HK-2 (cell line): ENCODE measurements at regions not wholly inside any gene's neighbourhood (a gene's known extent, or its start where the extent isn't known, plus 50 kb on each side); places are given as distances from the start of the nearest gene placed in this dataset.

Source experiments
- DNase-seq: peaks from one replicate; pipeline ENCODE4 v3.0.0-alpha.2; 2018; ENCODE audit not compliant: unreplicated experiment

DNA sequence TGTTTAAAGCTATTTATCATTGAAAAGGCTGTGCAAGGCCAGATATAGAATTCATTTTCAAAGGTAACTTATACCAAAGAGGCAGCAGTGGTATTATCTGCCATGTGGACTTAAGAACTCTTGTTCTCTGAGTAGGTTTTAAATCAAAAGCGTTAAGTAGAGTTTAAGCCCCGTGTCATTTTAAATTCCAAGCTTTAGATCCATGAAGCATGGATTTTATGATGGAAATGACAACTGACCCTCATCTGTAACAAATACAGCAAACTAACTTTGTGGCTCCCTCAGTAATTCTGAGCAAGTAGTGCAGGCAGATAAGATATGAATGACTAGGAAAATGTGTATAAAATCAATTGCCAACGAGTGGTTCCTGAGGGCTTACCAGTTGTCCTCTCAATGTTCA lies 247.0 kb downstream of the WDR11 start:
- DNase-seq = no peak

- no peak for DNase-seq
Measured at GRCh38 chr10:121098751-121099150, 247.6 kb downstream of the WDR11 start.

DNA sequence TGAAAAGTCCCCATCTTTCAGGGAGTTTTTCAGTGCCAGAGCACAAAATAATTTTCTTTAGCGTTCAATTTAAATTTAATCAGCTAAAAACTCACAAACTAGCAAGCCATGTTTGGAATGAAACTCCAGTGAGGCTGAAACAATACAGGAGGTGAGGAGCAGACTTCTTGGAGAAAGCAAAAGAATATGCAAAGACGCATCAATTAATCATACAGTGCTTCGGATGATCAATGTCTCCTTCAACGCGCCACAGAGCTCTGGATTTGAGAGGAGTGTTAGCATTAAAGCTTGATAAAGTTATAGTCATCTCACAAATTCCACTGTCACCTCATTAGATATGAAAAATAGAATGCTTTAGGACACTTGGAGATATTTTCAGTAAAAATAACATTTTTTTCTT lies 248.0 kb downstream of the WDR11 start:
- no peak for DNase-seq

DNA sequence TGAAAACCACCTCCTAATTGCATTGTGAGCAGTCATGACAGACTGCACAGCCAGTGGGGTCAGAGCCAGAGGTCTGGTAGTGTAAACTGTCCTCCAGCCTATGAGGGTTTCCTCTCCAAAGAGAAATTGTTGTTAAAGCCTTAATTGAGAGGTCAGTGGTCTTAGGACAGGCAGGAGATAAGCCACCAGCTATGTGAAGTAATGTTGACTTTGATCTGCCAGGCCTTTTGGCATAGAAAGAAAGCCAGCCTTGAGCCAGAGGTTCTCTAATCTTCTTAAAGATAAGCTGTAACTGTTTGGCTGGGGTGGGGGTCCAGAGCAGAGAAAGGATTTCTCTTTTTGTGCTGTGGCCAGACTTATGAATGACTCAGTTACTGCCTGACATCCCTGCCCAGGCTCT lies 248.4 kb downstream of the WDR11 start:
- no peak for DNase-seq

DNA sequence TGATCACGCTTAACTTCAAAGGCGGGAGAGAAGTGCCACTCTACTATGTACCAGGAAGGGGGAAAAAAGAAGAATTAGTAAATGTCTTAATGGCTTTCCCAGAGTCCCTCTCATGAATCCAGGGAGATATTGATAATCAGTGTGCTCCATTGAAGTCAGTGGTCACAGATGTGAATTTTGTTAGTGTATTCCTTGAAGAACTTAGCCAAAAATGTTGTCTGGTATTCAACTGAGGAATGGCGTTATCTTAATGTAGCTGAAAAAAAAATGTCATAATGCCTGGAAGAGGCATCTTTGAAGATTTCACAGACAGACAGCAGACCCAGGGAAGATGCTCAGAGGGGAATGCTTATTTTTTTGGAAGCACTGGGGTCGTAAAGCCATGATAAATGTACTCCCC lies 250.4 kb downstream of the WDR11 start:
- DNase-seq = no peak

GRCh38 chr10:121102706-121103105 lies 251.5 kb downstream of the WDR11 start:
- no peak for DNase-seq

- no peak for DNase-seq
Measured at GRCh38 chr10:121104476-121105111, 253.4 kb downstream of the WDR11 start.

DNA sequence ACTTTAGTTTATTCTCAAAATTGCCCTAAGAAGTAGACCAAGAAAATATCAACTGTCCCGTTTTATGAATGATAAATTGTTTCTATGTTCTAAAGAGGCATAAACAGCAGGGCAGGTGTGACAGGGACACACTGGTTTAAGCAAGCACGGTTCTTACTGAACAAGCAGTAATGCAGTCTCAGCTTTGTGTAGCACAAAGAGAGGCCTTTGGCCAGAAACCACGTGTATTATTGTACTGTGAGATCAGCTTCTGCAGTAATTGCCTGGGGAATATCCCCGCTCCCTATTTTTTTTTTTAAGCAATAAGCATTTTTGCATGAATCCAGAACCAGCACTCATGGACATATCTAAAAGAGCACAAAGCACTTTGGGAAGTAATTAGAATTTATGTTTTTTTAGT lies 255.4 kb downstream of the WDR11 start:
- no peak for DNase-seq

- no peak for DNase-seq
Measured at GRCh38 chr10:121108051-121108450, 256.9 kb downstream of the WDR11 start.

GRCh38 chr10:121110369-121110768 lies 259.2 kb downstream of the WDR11 start:
- no peak for DNase-seq

DNA sequence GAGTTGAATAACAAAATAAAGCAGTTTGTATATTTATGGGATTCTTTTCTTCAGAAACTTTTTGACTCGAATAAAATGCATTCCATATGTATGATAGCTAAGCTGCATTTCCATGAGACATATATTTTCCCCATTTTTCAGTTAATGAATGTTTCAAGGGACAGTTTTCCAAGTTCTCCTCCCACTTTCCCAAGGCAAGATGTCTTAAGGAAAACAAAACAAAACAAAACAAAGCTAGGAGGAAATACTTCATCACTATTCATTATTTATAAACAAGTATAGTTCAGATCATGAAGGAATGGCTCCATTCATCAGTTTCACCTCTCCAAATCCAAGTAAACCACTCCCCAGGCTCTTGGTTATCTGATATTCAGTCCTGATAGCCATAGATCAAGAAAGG lies 261.0 kb downstream of the WDR11 start:
- DNase-seq = no peak

GRCh38 chr10:121112579-121113384 lies 261.6 kb downstream of the WDR11 start:
- DNase-seq = no peak

GRCh38 chr10:121113385-121113696 lies 262.2 kb downstream of the WDR11 start:
- DNase-seq = no peak

DNA sequence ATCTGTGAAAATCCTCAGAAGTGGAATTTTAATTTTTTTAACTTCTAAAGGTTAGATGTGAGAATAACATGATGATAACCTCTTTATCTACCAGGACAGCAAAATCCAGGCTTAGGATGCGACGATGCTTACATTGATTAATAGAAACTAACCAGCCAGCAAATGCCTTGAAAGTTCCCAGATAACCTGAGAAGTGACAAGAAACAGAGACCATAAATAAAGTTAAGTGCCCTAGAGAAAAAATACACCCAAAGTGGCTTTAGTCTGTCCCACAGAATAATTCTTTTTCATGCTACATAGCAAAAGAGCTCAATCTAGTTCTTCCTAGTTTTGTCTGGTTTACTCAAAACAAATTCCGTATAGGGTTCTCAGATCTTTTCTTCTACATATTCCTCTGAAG lies 262.7 kb downstream of the WDR11 start:
- DNase-seq = no peak

DNA sequence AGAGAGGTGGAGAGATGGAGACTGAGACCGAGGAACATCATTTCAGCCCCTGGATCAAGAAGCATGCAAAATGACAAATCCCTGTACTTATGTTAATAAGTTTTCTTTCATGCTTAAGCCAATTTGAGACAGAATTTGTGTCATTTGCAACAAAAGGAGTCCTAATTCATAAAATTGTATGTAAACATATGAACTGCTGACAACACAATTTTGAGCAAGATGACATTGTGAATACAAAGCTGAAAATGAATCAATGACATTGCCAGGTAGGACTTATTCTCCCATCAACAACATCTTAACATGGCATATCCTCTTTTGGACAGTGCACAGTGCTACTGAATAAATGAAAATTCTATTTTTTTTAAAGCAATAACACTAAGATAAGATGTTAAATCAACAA lies 264.0 kb downstream of the WDR11 start:
- DNase-seq = no peak

DNA sequence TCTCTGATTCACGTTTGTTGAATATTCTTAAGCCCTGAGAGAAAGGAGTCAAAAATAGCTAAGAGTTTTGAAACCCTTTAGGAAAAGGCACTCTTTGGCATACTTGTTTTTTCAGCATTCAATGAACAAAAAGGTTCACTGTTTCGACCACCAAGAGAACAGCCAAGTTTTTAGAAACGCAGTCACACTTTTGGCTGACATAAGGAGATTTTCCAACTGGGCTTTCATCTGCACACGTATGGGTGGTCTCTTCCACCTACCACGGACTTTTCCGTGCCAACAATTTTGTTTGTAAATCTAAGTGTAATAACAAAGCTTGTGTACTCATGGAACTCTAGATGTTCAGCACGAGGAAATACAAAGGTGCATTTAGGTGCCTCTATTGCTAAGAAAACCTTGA lies 270.3 kb downstream of the WDR11 start:
- no peak for DNase-seq

GRCh38 chr10:121127151-121127906 lies 276.2 kb downstream of the WDR11 start:
- DNase-seq = no peak

- no peak for DNase-seq
Measured at GRCh38 chr10:121128164-121128563, 277.0 kb downstream of the WDR11 start.

GRCh38 chr10:121129266-121129665 lies 278.1 kb downstream of the WDR11 start:
- DNase-seq = no peak

DNA sequence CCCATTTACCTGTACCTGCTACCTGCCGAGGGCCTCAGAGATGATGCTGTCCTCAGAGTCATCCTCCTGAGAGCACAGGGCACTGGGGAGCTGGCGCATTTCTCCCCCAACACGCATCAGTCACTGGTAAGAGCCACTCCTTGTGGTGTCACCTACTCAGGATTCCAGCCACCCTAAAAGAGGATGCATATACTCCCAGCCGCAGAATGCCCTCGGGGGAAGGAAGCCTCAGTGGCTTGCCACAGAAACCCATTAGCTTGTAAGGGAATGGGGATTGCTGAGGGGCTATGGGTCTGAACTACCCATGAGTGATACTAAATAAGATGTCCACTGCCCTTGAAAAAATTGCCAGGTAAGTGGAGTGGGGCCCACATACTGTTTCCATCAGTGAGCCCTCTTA lies 279.2 kb downstream of the WDR11 start:
- DNase-seq = no peak

- no peak for DNase-seq
Measured at GRCh38 chr10:121131014-121131413, 279.9 kb downstream of the WDR11 start.

DNA sequence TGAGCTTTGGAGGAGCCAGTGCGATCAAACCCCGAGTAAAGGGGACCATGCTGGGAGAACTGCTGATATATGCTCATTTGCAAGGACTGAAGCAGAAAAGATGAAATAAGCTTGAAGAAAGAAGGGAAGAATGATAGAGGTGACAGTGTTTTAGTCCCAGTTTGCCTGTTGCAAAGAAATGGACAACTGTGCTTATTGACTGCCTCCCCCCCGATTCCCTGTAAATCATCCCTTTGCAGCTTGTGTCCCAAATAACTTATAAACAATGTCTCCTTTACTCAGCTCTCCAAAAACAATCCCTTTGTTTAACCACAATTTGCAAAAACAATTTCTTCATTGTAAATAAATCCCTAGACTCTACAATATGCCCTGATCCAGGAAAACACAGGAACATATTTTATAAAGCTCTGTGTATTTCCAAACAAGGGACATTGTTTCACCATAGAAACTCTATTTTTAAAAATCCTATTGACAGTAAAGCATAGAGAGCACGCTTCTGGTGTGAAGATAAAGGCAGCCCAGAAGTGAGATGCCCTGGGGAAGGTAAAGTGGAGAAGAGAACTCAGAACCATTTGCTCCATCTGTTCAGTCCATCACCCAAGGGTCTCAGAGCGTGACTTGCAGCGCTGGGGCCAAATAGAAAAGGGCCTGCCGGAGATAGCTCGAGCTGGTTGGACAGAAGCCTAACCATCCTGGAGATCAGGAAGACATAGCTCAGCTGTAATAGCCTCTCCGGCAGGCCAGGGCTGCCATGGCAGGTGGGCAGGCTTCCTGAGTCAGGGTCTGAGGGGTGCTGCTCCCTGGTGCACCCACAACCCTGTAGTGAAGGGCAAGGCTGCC lies 280.5 kb downstream of the WDR11 start:
- DNase-seq = no peak
